ENCODE measurements at regions not wholly inside any gene's neighbourhood (a gene's known extent, or its start where the extent isn't known, plus 50 kb on each side); places are given as distances from the start of the nearest gene placed in this dataset.

DNA sequence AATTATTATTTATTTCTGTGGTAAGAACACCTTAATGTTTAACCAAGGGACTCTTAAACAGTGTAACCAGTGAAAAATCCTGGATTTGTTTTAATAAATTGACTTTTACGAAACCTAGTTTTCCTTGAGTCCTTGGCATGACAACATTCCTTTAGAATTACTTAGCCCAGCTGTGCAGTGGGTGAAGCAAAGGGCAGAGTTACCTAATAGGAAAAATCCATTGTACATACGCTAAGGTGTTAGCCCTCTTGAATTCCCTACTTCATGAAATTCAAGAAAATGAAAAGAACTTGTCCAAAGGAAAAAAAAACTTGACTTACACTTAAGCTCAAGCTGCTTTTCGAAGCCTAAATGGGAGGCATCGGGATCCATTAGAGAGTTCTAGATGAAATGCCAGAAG lies 852.0 kb upstream of the ADAMTS5 start:
- TF ChIP-seq, protein P1, sequence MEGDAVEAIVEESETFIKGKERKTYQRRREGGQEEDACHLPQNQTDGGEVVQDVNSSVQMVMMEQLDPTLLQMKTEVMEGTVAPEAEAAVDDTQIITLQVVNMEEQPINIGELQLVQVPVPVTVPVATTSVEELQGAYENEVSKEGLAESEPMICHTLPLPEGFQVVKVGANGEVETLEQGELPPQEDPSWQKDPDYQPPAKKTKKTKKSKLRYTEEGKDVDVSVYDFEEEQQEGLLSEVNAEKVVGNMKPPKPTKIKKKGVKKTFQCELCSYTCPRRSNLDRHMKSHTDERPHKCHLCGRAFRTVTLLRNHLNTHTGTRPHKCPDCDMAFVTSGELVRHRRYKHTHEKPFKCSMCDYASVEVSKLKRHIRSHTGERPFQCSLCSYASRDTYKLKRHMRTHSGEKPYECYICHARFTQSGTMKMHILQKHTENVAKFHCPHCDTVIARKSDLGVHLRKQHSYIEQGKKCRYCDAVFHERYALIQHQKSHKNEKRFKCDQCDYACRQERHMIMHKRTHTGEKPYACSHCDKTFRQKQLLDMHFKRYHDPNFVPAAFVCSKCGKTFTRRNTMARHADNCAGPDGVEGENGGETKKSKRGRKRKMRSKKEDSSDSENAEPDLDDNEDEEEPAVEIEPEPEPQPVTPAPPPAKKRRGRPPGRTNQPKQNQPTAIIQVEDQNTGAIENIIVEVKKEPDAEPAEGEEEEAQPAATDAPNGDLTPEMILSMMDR (conservative IDR thresholded peaks at IDR 0.05) = no peak
- TF ChIP-seq ZFX (IDR thresholded peaks at IDR 0.05) = no peak
